Posterior vena cava (tissue), 2 donors: ENCODE measurements at regions not wholly inside any gene's neighbourhood (a gene's known extent, or its start where the extent isn't known, plus 50 kb on each side); places are given as distances from the start of the nearest gene placed in this dataset.
"Not testable (repeated sequence)": the region's sequence is repeated elsewhere in the genome, so short reads cannot be mapped to it uniquely, and the experiment has no call there.

Experiments
- DNase-seq: peaks from one replicate; pipeline ENCODE4 v3.0.0-alpha.2; 2020; ENCODE audit warnings: low spot score
- intact Hi-C, 2 donors: fragments of 100-400 bp; cut with DNase I; formaldehyde crosslinking; loops; one replicate each; pipeline versions ENCODE4 v1.14.1 to v1.14.2; 2022 to 2023
- donor health status: DM: yes; HTN: yes; CAD: no.
- donor health status: DM: yes; HTN: yes; CAD: no.

DNA sequence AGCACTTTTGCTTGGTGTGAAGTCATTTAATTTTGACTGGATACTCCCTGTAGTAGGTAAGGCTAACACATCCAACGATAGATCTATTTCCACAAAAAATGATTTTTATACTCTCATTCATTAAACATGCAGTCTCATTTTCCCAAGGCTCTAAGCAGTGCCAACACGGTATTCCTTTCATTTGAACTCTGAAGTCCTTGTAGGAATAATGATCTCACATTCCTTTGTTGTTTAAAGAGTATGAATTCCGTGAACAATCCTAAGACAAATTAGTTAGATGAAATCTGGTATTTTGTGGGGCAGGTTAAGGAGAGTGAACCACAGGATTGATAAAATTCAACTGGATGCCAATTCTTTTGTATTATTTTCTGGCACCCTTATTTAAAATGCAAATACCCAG lies 66.6 kb downstream of the LACC1 start:
- no peak for DNase-seq
- intact Hi-C loops, result no loop called here

GRCh38 chr13:43947897-43948458 lies 68.3 kb downstream of the LACC1 start:
- intact Hi-C loops, result no loop called here
- DNase-seq, result no peak

- intact Hi-C loops, result no loop called here
- DNase-seq, result no peak
Measured at GRCh38 chr13:43953370-43953769, 73.7 kb downstream of the LACC1 start.

DNA sequence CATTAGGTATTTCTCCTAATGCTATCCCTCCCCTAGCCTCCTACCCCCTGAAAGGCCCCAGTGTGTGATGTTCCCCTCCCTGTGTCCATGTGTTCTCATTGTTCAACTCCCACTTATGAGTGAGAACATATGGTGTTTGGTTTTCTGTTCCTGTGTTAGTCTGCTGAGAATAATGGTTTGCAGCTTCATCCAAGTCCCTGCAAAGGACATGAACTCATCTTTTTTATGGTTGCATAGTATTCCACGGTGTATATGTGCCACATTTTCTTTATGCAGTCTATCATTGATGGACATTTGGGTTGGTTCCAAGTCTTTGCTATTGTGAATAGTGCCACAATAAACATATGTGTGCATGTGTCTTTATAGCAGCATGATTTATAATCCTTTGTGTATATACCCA lies 77.3 kb downstream of the LACC1 start:
- intact Hi-C loops, DNase-seq: not testable (repeated sequence)

GRCh38 chr13:43959291-43959690 lies 79.6 kb downstream of the LACC1 start:
- intact Hi-C loops, result no loop called here
- DNase-seq, result no peak

DNA sequence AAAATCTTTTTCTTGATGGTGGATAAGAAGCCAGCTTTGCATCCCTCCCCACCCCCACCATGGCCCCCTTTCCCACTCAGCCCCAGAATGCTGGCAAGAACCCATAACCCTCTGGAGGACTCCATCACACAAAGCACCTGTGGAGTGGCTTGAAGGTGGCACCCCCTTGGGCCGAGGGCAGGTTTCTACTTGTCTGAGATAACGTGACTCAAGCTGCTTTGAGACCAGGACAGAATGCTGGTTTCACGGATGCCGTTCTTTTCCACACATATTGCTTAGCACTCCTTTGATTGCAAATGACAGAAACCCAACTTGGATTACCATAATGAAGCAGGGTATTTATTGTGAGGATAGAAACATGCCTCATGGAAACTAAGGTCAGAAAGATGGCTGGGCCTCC lies 82.2 kb downstream of the LACC1 start:
- intact Hi-C loops, result no loop called here
- DNase-seq, result no peak

DNA sequence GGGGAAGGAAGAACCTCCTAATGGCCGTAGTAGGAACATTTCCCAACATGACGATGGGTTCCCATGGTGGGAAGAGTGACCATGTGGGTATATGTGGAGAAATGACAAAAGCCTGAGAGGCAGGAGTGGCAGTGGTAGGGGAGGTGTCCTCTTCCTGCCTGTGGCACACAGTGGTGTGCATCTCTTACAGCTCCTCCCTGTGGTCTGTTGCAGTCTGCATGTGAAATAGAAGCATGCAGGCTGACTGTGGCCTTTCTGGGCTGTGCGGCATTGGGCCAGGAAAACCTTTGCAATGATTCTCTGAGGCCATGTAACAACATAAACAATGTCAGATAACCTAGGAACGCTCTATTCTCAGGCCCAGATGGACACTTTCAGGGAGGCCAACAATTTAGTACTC lies 84.0 kb downstream of the LACC1 start:
- intact Hi-C loops, result loop anchor here in 1 of 2 donors (2.0 kb wide), 1 partner anchor 71 kb away; no protein-coding TSS in a partner anchor
- no peak for DNase-seq

DNA sequence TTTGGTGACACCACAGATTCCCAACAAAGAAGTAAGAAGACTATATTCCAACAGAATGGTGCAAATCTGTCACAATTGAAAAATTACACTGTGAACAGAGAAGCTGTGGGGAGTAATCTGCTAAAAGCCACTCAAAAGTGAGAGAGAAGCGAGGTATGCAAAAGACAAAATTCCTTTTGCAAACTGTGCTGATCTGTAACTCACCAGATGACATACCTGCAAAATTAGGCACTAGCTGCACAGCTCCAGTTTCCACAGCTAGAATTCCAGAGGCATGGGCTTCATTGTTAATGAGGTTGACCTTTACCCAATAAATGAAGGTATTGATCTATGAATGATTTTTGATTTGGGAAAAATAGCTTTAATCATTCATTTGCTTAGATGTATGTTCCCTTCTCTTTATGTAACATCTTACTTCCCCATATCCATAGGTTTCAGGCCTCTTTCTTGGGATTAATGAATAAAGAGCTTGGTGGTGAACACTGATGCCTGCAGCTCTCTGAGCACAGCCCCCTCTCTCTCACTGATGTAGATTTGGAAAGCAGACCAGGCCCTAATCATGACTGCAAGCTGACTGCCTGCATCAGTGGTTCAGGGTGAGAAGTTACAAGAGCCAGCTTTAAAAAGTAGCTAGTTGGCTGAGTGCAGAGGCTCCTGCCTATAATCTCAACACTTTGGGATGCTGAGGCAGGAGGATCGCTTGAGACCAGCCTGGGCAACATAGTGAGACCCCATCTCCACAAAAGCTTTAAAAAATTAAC lies 85.2 kb downstream of the LACC1 start:
- intact Hi-C loops, result loop anchor here in 1 of 2 donors (2.0 kb wide), 1 partner anchor 72 kb away; no protein-coding TSS in a partner anchor

GRCh38 chr13:43965459-43965845 lies 85.7 kb downstream of the LACC1 start:
- no peak for DNase-seq
- intact Hi-C loops, result loop anchor here in 1 of 2 donors (2.0 kb wide), 1 partner anchor 73 kb away; no protein-coding TSS in a partner anchor

More for the DNA sequence above, 85.2 kb downstream of the LACC1 start:
- DNase-seq, result no peak

DNA sequence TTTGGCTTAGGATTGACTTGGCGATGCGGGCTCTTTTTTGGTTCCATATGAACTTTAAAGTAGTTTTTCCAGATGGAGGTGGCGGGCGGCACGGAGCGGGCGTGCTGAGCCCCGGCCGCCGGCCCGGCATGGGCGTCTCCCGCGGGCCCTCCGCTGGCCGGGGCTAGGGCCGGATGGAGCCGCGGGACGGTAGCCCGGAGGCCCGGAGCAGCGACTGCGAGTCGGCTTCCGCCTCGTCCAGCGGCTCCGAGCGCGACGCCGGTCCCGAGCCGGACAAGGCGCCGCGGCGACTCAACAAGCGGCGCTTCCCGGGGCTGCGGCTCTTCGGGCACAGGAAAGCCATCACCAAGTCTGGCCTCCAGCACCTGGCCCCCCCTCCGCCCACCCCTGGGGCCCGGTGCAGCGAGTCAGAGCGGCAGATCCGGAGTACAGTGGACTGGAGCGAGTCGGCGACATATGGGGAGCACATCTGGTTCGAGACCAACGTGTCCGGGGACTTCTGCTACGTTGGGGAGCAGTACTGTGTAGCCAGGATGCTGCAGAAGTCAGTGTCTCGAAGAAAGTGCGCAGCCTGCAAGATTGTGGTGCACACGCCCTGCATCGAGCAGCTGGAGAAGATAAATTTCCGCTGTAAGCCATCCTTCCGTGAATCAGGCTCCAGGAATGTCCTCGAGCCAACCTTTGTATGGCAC lies 88.7 kb downstream of the LACC1 start:
- DNase-seq, intact Hi-C loops: not testable (repeated sequence)

GRCh38 chr13:43968943-43969690 lies 89.4 kb downstream of the LACC1 start:
- intact Hi-C loops, DNase-seq: not testable (repeated sequence)

DNA sequence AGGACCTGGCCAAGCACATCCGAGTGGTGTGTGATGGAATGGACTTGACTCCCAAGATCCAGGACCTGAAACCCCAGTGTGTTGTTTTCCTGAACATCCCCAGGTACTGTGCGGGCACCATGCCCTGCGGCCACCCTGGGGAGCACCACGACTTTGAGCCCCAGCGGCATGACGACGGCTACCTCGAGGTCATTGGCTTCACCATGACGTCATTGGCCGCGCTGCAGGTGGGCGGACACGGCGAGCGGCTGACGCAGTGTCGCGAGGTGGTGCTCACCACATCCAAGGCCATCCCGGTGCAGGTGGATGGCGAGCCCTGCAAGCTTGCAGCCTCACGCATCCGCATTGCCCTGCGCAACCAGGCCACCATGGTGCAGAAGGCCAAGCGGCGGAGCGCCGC lies 90.2 kb downstream of the LACC1 start:
- DNase-seq, intact Hi-C loops: not testable (repeated sequence)

GRCh38 chr13:43970520-43971242 lies 91.0 kb downstream of the LACC1 start:
- intact Hi-C loops, DNase-seq: not testable (repeated sequence)

DNA sequence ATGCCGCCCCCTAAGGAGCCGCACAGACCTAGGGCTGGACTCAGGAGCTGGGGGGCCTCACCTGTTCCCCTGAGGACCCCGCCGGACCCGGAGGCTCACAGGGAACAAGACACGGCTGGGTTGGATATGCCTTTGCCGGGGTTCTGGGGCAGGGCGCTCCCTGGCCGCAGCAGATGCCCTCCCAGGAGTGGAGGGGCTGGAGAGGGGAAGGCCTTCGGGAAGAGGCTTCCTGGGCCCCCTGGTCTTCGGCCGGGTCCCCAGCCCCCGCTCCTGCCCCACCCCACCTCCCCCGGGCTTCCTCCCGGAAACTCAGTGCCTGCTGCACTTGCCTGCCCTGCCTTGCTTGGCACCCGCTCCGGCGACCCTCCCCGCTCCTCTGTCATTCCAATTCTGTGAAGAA lies 91.6 kb downstream of the LACC1 start:
- DNase-seq, intact Hi-C loops: not testable (repeated sequence)

DNA sequence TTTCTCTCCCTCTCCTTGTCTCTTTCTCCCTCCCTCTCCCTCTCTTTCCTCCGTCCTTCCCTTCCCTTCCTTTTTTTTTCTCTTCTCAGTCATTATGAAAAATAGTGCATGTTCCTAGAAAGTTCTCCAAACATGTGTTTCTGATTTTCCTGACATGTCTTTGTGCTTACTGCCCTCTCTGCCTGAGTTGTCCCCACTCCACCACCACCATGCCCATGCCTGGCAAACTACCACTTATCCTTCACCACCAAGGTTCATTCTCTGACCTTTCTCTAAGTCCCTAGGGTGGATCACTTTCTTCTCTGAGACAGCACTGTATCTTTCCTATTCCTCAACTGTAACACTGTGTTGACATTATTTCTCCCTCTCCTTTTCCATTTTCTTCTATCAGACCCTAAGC lies 98.2 kb downstream of the LACC1 start:
- no peak for DNase-seq
- intact Hi-C loops, result no loop called here

GRCh38 chr13:43978688-43979087 lies 99.0 kb downstream of the LACC1 start:
- no peak for DNase-seq
- intact Hi-C loops, result no loop called here

DNA sequence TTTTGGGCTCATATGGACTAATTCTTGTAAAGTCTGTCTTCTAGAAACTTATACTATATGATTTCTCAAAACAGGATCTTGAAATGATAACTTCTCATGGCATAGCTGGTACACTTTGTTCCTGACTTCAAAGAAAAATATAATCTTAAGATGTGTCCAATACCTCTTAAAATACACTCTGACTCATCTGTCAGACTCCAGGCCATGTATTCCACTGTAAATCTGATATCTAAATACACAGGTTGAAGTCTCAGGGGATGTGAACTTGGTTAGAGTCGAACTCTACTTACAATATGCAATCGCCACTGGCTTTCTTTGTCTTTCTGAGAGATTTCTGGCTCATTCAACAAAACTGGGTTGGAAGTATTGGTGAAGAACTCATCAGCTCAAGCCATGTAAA lies 99.8 kb downstream of the LACC1 start:
- intact Hi-C loops, result no loop called here
- no peak for DNase-seq

DNA sequence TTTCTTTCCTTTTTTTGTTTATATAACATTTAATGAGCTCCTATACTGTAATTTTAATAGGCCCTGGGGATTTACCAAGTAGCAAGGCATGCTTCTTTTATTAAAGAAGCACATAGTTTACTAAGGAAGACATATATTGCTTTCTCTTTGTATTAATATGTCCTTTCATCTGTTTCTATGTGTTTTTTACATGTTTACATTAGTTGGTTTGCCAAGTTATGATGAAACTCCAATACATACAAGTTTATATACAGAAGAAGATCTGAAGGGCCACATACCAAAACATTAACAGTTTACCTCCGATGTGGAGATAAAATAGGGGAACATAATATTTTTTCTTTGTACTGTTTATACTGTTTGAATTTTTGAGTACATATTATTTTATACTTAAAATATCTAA lies 100.9 kb downstream of the LACC1 start:
- no peak for DNase-seq
- intact Hi-C loops, result no loop called here

- intact Hi-C loops, result no loop called here
- DNase-seq, result no peak
Measured at GRCh38 chr13:43981091-43981490, 101.4 kb downstream of the LACC1 start.
